ENCODE measurements at regions not wholly inside any gene's neighbourhood (a gene's known extent, or its start where the extent isn't known, plus 50 kb on each side); places are given as distances from the start of the nearest gene placed in this dataset.

GRCh38 chr7:25735674-25736242, 416.2 kb upstream of the NFE2L3 start:
- no peak for FAIRE-seq

GRCh38 chr7:25738528-25738927, 413.5 kb upstream of the NFE2L3 start:
- H3K9me3 ChIP-seq (ENCODE audit: control insufficient read depth in 2 of 3, insufficient read depth in 1 of 3, low read length in 3 of 3): no peaks in the 10 kb centered on the region
- H3K36me3 ChIP-seq (ENCODE audit: control insufficient read depth in 2 of 3, insufficient read depth in 3 of 3, low read length in 3 of 3): no peaks in the 10 kb centered on the region
- H3K4me3 ChIP-seq (ENCODE audit: low read length in 3 of 3): no peak overlapping the region
- H3K27ac ChIP-seq (ENCODE audit: low read depth in 2 of 2, low read length in 2 of 2): no peak overlapping the region
- no peaks in the 10 kb centered on the region for H3K4me1 ChIP-seq (ENCODE audit: control insufficient read depth in 2 of 3, insufficient read depth in 2 of 3, low read depth in 1 of 3, low read length in 3 of 3)
- peak in 2 of 5 donors; percentile 29 to 53 for DNase-seq
- H3K27me3 ChIP-seq (ENCODE audit: control insufficient read depth, insufficient read depth, low read length): no peaks in the 10 kb centered on the region
- FAIRE-seq: no peak
- TF ChIP-seq CTCF (IDR thresholded peaks at IDR 0.05; ENCODE audit: borderline replicate concordance, extremely low read depth, insufficient read depth): no peak
- H3K9ac ChIP-seq (ENCODE audit: low read length in 3 of 3): no peak overlapping the region
- intact Hi-C loops (cut with DNase I): no loop called here

More at GRCh38 chr7:25735674-25736242, 416.2 kb upstream of the NFE2L3 start:
- Histone ChIP-seq H3K27me3 (ENCODE audit: control insufficient read depth, insufficient read depth, low read length) (no peaks in the 10 kb centered on the region), H3K9me3 (ENCODE audit: control insufficient read depth in 2 of 3, insufficient read depth in 1 of 3, low read length in 3 of 3) (no peaks in the 10 kb centered on the region), H3K4me1 (ENCODE audit: control insufficient read depth in 2 of 3, insufficient read depth in 2 of 3, low read depth in 1 of 3, low read length in 3 of 3) (peaks cover 0 to 5% (median 0%) of the 10 kb centered on the region in 3 donors), H3K4me3 (ENCODE audit: low read length in 3 of 3) (no peak overlapping the region), H3K27ac (ENCODE audit: low read depth in 2 of 2, low read length in 2 of 2) (no peak overlapping the region), H3K9ac (ENCODE audit: low read length in 3 of 3) (no peak overlapping the region), H3K36me3 (ENCODE audit: control insufficient read depth in 2 of 3, insufficient read depth in 3 of 3, low read length in 3 of 3) (no peaks in the 10 kb centered on the region)
- TF ChIP-seq CTCF (IDR thresholded peaks at IDR 0.05; ENCODE audit: borderline replicate concordance, extremely low read depth, insufficient read depth): no peak
- intact Hi-C loops (cut with DNase I): no loop called here
- no peak for DNase-seq

- Histone ChIP-seq H3K9me3 (ENCODE audit: control insufficient read depth in 2 of 3, insufficient read depth in 1 of 3, low read length in 3 of 3) (no peaks in the 10 kb centered on the region), H3K4me3 (ENCODE audit: low read length in 3 of 3) (no peak overlapping the region), H3K36me3 (ENCODE audit: control insufficient read depth in 2 of 3, insufficient read depth in 3 of 3, low read length in 3 of 3) (no peaks in the 10 kb centered on the region), H3K27me3 (ENCODE audit: control insufficient read depth, insufficient read depth, low read length) (no peaks in the 10 kb centered on the region), H3K4me1 (ENCODE audit: control insufficient read depth in 2 of 3, insufficient read depth in 2 of 3, low read depth in 1 of 3, low read length in 3 of 3) (no peaks in the 10 kb centered on the region), H3K27ac (ENCODE audit: low read depth in 2 of 2, low read length in 2 of 2) (no peak overlapping the region), H3K9ac (ENCODE audit: low read length in 3 of 3) (no peak overlapping the region)
- intact Hi-C loops (cut with DNase I): no loop called here
- FAIRE-seq (no peak), DNase-seq (no peak)
- no peak for TF ChIP-seq CTCF (IDR thresholded peaks at IDR 0.05; ENCODE audit: borderline replicate concordance, extremely low read depth, insufficient read depth)
Observed at GRCh38 chr7:25739143-25739542, 412.9 kb upstream of the NFE2L3 start.

- H3K36me3 ChIP-seq (ENCODE audit: control insufficient read depth in 2 of 3, insufficient read depth in 3 of 3, low read length in 3 of 3): no peaks in the 10 kb centered on the region
- intact Hi-C loops (cut with DNase I): no loop called here
- no peaks in the 10 kb centered on the region for H3K9me3 ChIP-seq (ENCODE audit: control insufficient read depth in 2 of 3, insufficient read depth in 1 of 3, low read length in 3 of 3)
Observed at GRCh38 chr7:25742316-25742715, 409.7 kb upstream of the NFE2L3 start.

More at GRCh38 chr7:25742316-25742715, 409.7 kb upstream of the NFE2L3 start:
- FAIRE-seq (no peak), DNase-seq (peak in 1 of 5 donors; percentile 39)
- Histone ChIP-seq H3K4me1 (ENCODE audit: control insufficient read depth in 2 of 3, insufficient read depth in 2 of 3, low read depth in 1 of 3, low read length in 3 of 3) (no peaks in the 10 kb centered on the region), H3K27me3 (ENCODE audit: control insufficient read depth, insufficient read depth, low read length) (no peaks in the 10 kb centered on the region), H3K4me3 (ENCODE audit: low read length in 3 of 3) (no peak overlapping the region), H3K9ac (ENCODE audit: low read length in 3 of 3) (no peak overlapping the region), H3K27ac (ENCODE audit: low read depth in 2 of 2, low read length in 2 of 2) (no peak overlapping the region)
- no peak for TF ChIP-seq CTCF (IDR thresholded peaks at IDR 0.05; ENCODE audit: borderline replicate concordance, extremely low read depth, insufficient read depth)

Measured in kidney (tissue), 13 donors.